Colonic mucosa (tissue), 4 donors: ENCODE measurements at regions not wholly inside any gene's neighbourhood (a gene's known extent, or its start where the extent isn't known, plus 50 kb on each side); places are given as distances from the start of the nearest gene placed in this dataset.

Source experiments
- DNase-seq: peaks from one replicate; pipeline ENCODE4 v3.0.0-alpha.2; 2020
- H3K27ac ChIP-seq: fragments of 200-600 bp; one replicate; pipeline ENCODE4 v1.8.0; 2021
- H3K27me3 ChIP-seq: fragments of 200-600 bp; one replicate; pipeline ENCODE4 v1.8.0; 2021
- H3K36me3 ChIP-seq: fragments of 200-600 bp; one replicate; pipeline ENCODE4 v1.8.0; 2021
- H3K4me1 ChIP-seq: fragments of 200-600 bp; one replicate; pipeline ENCODE4 v1.8.0; 2021; ENCODE audit warnings: mild to moderate bottlenecking
- H3K4me3 ChIP-seq: fragments of 200-600 bp; one replicate; pipeline ENCODE4 v1.8.0; 2021
- H3K9ac ChIP-seq, 2 donors: one replicate each; pipeline ENCODE4 v1.7.0; 2013; ENCODE audit warnings: control low read depth in 2 of 2, low read depth in 2 of 2, low read length in 2 of 2
- H3K9me3 ChIP-seq: fragments of 200-600 bp; one replicate; pipeline ENCODE4 v1.8.0; 2021
- CTCF ChIP-seq: fragments of 200-600 bp; IDR thresholded peaks from one replicate; pipeline ENCODE4 v1.8.0; 2022; ENCODE audit warnings: antibody characterized with exemption, mild to moderate bottlenecking
- intact Hi-C: fragments of 100-400 bp; cut with DNase I; formaldehyde crosslinking; loops from one replicate; pipeline ENCODE4 v1.14.1; 2022
- donor health status: healthy.
- donor health status: DM: no; HTN: no; CAD: no.
- donor health status: DM: no; HTN: no; CAD: no.

- intact Hi-C loops = no loop called here
- Histone ChIP-seq H3K27me3 (no peaks in the 10 kb centered on the region), H3K4me1 (no peaks in the 10 kb centered on the region), H3K9me3 (no peaks in the 10 kb centered on the region), H3K4me3 (no peak overlapping the region), H3K36me3 (no peaks in the 10 kb centered on the region), H3K9ac (no peak overlapping the region), H3K27ac (no peak overlapping the region)
- no peak for DNase-seq
- TF ChIP-seq CTCF = no peak
Observed at GRCh38 chr9:23586906-23587305, 239.1 kb downstream of the ELAVL2 start.

- Histone ChIP-seq H3K27ac (no peak overlapping the region), H3K27me3 (no peaks in the 10 kb centered on the region), H3K4me1 (no peaks in the 10 kb centered on the region), H3K9ac (no peak overlapping the region), H3K4me3 (no peak overlapping the region), H3K36me3 (no peaks in the 10 kb centered on the region), H3K9me3 (no peaks in the 10 kb centered on the region)
- no peak for DNase-seq
- no peak for TF ChIP-seq CTCF
- intact Hi-C loops = no loop called here
Observed at GRCh38 chr9:23587433-23587832, 238.6 kb downstream of the ELAVL2 start.

GRCh38 chr9:23587903-23588302, 238.1 kb downstream of the ELAVL2 start:
- Histone ChIP-seq H3K9ac (no peak overlapping the region), H3K9me3 (no peaks in the 10 kb centered on the region), H3K27ac (no peak overlapping the region), H3K27me3 (no peaks in the 10 kb centered on the region), H3K4me1 (no peaks in the 10 kb centered on the region), H3K36me3 (no peaks in the 10 kb centered on the region), H3K4me3 (no peak overlapping the region)
- no peak for DNase-seq
- no peak for TF ChIP-seq CTCF
- intact Hi-C loops = no loop called here

GRCh38 chr9:23590276-23591000, 235.6 kb downstream of the ELAVL2 start:
- Histone ChIP-seq H3K36me3 (no peaks in the 10 kb centered on the region), H3K4me3 (no peak overlapping the region), H3K9me3 (no peaks in the 10 kb centered on the region), H3K27ac (no peak overlapping the region), H3K27me3 (no peaks in the 10 kb centered on the region), H3K9ac (no peak overlapping the region), H3K4me1 (no peaks in the 10 kb centered on the region)
- no peak for DNase-seq
- intact Hi-C loops = no loop called here
- TF ChIP-seq CTCF = no peak

DNA sequence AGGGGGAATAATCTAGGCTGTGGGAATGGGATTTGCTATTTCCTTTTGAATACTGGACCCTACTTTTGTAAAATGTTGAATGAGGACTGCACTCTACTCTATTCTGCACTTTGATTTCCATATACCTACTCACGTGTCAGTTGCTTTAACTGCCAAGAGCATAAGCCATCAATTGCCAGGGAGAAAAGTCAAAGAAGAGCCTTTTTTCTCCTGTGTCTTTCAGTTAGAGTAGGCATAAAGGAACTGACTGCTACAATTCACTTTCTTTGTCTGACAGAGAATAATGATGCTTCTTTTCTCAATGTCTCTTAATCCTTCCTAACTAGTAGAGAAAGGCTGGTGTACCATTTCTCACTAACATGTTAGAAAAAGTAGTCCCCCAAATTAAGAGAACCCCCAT, 231.6 kb downstream of the ELAVL2 start:
- intact Hi-C loops = no loop called here
- H3K4me1 ChIP-seq = no peaks in the 10 kb centered on the region
- no peak for DNase-seq
- no peak for TF ChIP-seq CTCF
- H3K9ac ChIP-seq = no peak overlapping the region
- H3K27me3 ChIP-seq = no peaks in the 10 kb centered on the region
- no peaks in the 10 kb centered on the region for H3K9me3 ChIP-seq
- no peak overlapping the region for H3K27ac ChIP-seq
- H3K4me3 ChIP-seq = no peak overlapping the region
- H3K36me3 ChIP-seq = no peaks in the 10 kb centered on the region
